ENCODE measurements at regions not wholly inside any gene's neighbourhood (a gene's known extent, or its start where the extent isn't known, plus 50 kb on each side); places are given as distances from the start of the nearest gene placed in this dataset.

DNA sequence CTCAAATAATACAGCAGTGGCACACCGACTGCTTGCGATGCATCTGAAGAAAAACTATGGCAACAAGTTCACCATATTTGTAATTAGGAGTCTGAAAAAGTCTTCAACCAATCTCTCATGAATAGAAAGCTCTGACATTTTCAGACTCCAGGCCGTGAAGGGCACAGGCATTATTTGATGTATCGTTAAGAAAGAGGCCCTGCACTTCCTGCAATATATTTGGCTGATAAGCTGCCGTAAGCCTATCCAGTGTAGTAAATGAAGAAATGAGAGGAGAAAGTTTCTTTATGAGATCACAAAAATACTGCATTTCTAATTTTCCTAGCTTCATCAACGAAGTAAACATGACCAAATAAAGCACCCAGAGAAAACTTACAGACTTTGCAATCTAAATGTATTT, 613.8 kb upstream of the TECRL start:
- no peak overlapping the region for H3K4me3 ChIP-seq
- no peaks in the 10 kb centered on the region for H3K36me3 ChIP-seq
- H3K27me3 ChIP-seq: no peaks in the 10 kb centered on the region
- H3K4me1 ChIP-seq: peaks cover 9% of the 10 kb centered on the region
- DNase-seq (ENCODE audit: extremely low spot score in 2 of 2): no peak
- TF ChIP-seq, protein P1, sequence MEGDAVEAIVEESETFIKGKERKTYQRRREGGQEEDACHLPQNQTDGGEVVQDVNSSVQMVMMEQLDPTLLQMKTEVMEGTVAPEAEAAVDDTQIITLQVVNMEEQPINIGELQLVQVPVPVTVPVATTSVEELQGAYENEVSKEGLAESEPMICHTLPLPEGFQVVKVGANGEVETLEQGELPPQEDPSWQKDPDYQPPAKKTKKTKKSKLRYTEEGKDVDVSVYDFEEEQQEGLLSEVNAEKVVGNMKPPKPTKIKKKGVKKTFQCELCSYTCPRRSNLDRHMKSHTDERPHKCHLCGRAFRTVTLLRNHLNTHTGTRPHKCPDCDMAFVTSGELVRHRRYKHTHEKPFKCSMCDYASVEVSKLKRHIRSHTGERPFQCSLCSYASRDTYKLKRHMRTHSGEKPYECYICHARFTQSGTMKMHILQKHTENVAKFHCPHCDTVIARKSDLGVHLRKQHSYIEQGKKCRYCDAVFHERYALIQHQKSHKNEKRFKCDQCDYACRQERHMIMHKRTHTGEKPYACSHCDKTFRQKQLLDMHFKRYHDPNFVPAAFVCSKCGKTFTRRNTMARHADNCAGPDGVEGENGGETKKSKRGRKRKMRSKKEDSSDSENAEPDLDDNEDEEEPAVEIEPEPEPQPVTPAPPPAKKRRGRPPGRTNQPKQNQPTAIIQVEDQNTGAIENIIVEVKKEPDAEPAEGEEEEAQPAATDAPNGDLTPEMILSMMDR (IDR thresholded peaks at IDR 0.05): no peak
- no peak for TF ChIP-seq POLR2AphosphoS5 (IDR thresholded peaks at IDR 0.05; ENCODE audit: insufficient read depth in 1 of 2, low read depth in 1 of 2)
- no peak for TF ChIP-seq POLR2A (IDR thresholded peaks at IDR 0.05)
- no peaks in the 10 kb centered on the region for H3K9me3 ChIP-seq
- no peak overlapping the region for H3K27ac ChIP-seq
- intact Hi-C loops (cut with DNase I): no loop called here

DNA sequence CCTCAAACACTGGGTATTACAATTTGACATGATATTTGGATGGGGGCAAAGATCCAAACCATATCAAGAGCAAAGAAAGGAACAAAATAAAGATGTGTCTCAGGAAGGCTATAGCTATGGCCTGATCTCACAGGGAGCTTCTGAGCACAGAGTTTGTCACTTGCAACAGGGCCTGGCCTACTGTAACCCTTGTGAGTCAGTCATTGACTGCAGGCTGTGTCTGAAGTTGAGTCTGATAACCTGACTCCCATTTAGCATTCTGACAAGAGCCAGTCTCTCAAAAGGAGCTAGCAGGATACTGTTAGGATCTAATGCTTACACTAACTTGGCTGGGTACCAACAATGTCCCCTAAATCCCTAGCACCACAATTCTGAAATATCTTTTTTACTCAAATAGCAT, 612.5 kb upstream of the TECRL start:
- no peaks in the 10 kb centered on the region for H3K27me3 ChIP-seq
- no peak for TF ChIP-seq POLR2AphosphoS5 (IDR thresholded peaks at IDR 0.05; ENCODE audit: insufficient read depth in 1 of 2, low read depth in 1 of 2)
- H3K4me3 ChIP-seq: no peak overlapping the region
- no peak overlapping the region for H3K27ac ChIP-seq
- DNase-seq (ENCODE audit: extremely low spot score in 2 of 2): no peak
- no peaks in the 10 kb centered on the region for H3K9me3 ChIP-seq
- H3K4me1 ChIP-seq: peaks cover 9% of the 10 kb centered on the region
- H3K36me3 ChIP-seq: no peaks in the 10 kb centered on the region
- intact Hi-C loops (cut with DNase I): no loop called here

DNA sequence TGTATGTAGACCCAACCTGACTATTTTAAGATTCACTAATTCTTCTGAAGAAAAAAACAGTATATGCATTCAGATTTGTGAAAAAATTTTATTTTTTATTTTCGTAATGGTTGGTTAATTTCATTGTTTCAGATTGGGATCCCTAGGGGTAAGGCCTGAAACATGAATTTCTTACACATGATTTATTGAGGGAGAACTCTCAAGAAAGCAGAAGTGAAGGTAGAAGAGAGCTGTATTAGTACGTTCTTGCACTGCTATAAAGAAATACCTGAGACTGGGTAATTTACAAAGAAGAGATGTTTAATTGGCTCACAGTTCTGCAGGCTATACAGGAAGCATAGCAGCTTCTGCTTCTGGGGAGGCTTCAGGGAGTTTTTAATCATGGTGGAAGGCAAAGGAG, 611.9 kb upstream of the TECRL start:
- H3K27me3 ChIP-seq: no peaks in the 10 kb centered on the region
- H3K4me1 ChIP-seq: peaks cover 9% of the 10 kb centered on the region
- DNase-seq (ENCODE audit: extremely low spot score in 2 of 2): no peak
- H3K4me3 ChIP-seq: no peak overlapping the region
- no peaks in the 10 kb centered on the region for H3K36me3 ChIP-seq
- H3K27ac ChIP-seq: no peak overlapping the region
- TF ChIP-seq POLR2A (IDR thresholded peaks at IDR 0.05): no peak
- TF ChIP-seq, protein P1 (IDR thresholded peaks at IDR 0.05): no peak
- no peak for TF ChIP-seq POLR2AphosphoS5 (IDR thresholded peaks at IDR 0.05; ENCODE audit: insufficient read depth in 1 of 2, low read depth in 1 of 2)
- intact Hi-C loops (cut with DNase I): no loop called here
- H3K9me3 ChIP-seq: no peaks in the 10 kb centered on the region

DNA sequence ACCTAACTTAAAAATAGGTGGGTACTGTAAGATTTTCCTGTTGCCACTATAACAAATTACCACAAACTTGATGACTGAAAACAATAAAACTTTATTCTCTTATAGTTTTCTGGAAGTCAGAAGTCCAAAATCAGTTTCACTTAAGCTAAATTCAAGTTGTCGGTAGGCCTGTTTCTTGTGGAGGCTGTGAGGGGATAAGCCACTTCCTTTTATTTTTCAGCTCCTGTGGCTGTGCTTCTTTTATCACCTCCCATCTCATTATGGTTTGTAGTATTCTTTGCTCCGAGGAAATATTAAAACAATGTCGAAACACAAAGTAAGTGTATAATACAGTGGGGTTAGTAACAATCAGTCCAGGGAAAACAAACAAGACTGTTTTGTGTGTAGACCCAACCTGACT, 610.5 kb upstream of the TECRL start:
- Histone ChIP-seq H3K9me3 (no peaks in the 10 kb centered on the region), H3K4me3 (no peak overlapping the region), H3K4me1 (peaks cover 9% of the 10 kb centered on the region), H3K36me3 (no peaks in the 10 kb centered on the region), H3K27me3 (no peaks in the 10 kb centered on the region), H3K27ac (no peak overlapping the region)
- DNase-seq (ENCODE audit: extremely low spot score in 2 of 2): no peak
- TF ChIP-seq, protein P1 (IDR thresholded peaks at IDR 0.05): no peak
- TF ChIP-seq POLR2A (IDR thresholded peaks at IDR 0.05): no peak
- no peak for TF ChIP-seq POLR2AphosphoS5 (IDR thresholded peaks at IDR 0.05; ENCODE audit: insufficient read depth in 1 of 2, low read depth in 1 of 2)
- intact Hi-C loops (cut with DNase I): no loop called here

DNA sequence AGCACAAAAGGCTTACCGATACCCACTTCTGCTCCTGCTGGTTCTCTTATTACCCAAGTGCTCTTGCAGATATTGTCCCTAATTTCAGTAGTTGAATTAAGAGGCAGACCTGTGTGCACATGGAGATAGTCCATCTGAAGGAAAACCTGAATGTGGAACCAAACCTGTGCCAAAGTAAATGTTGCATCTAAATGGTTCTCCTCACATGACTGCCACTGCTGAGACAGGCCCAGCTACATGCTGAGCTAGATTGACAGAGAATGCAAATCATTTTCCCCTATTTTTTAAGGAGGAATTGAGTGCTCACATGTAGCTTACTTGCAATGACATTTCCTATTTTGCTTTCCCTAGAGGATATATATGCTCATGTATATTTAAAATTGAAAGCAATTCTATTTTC, 609.1 kb upstream of the TECRL start:
- no peak for DNase-seq (ENCODE audit: extremely low spot score in 2 of 2)
- H3K4me3 ChIP-seq: no peak overlapping the region
- intact Hi-C loops (cut with DNase I): no loop called here
- H3K36me3 ChIP-seq: no peaks in the 10 kb centered on the region
- H3K4me1 ChIP-seq: no peaks in the 10 kb centered on the region
- H3K27me3 ChIP-seq: no peaks in the 10 kb centered on the region
- no peaks in the 10 kb centered on the region for H3K9me3 ChIP-seq
- no peak for TF ChIP-seq POLR2A (IDR thresholded peaks at IDR 0.05)
- TF ChIP-seq POLR2AphosphoS5 (IDR thresholded peaks at IDR 0.05; ENCODE audit: insufficient read depth in 1 of 2, low read depth in 1 of 2): no peak
- TF ChIP-seq, protein P1 (IDR thresholded peaks at IDR 0.05): no peak
- H3K27ac ChIP-seq: no peak overlapping the region

DNA sequence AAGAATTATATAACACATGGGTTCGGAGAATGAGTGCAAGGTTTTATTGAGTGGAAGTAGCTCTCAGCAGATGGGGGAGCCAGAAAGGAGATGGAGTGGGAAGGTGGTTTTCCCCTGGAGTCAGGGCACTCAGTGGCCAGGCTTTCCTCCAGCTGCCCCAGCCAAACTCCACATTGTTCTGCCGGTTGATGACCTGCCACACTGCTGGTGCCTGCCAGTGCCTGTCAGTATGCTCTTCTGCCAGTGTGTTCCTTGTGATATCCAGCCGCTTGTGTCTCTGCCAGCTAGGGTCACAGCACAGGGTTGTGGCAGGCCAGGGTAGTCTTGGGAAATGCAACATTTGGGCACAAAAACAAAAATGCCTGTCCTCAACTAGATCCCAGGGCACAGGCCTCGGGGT, 604.8 kb upstream of the TECRL start:
- Histone ChIP-seq H3K27me3 (no peaks in the 10 kb centered on the region), H3K27ac (no peak overlapping the region), H3K4me3 (no peak overlapping the region), H3K9me3 (no peaks in the 10 kb centered on the region), H3K36me3 (no peaks in the 10 kb centered on the region), H3K4me1 (no peaks in the 10 kb centered on the region)
- DNase-seq (ENCODE audit: extremely low spot score in 2 of 2): no peak
- intact Hi-C loops (cut with DNase I): no loop called here
- TF ChIP-seq, protein P1 (IDR thresholded peaks at IDR 0.05): no peak
- TF ChIP-seq POLR2A (IDR thresholded peaks at IDR 0.05): no peak
- no peak for TF ChIP-seq POLR2AphosphoS5 (IDR thresholded peaks at IDR 0.05; ENCODE audit: insufficient read depth in 1 of 2, low read depth in 1 of 2)

All from vagina (tissue), 2 donors.